A549 (cell line): ENCODE measurements at regions not wholly inside any gene's neighbourhood (a gene's known extent, or its start where the extent isn't known, plus 50 kb on each side); places are given as distances from the start of the nearest gene placed in this dataset.

ENCODE experiments used
- ATAC-seq, 2 experiments: fragments of 200-7000 bp in 1 of 2; fragments of >200 bp in 1 of 2; cut with Nextera tagmentation in 1 of 2; cut with Tn5 transposase in 1 of 2; 3 replicates each; pipeline versions ENCODE4 v1.8.0 to v1.9.1; 2018 to 2020; ENCODE audit warnings: mild to moderate bottlenecking in 1 of 2, moderate library complexity in 1 of 2
- CTCF ChIA-PET: fragments of 300-600 bp; sonication (Branson Sonifier 250); formaldehyde crosslinking; extraction: SDS; loops from one replicate; lab custom pipeline; 2021; ENCODE audit warnings: antibody characterized with exemption, inconsistent platforms; lab: Yijun Ruan, JAX
- POLR2A ChIA-PET: fragments of 350-600 bp; formaldehyde crosslinking; extraction: SDS; loops from one replicate; lab custom pipeline; 2021; ENCODE audit warnings: antibody characterized with exemption, inconsistent platforms; lab: Yijun Ruan, JAX
- DNase-seq, 2 experiments: peaks; one replicate each; pipeline versions ENCODE4 v3.0.0 to v3.0.0-alpha.2; 2011 to 2016; ENCODE audit warnings: low read depth in 1 of 2, low spot score in 1 of 2
- FAIRE-seq: peaks from 2 replicates; lab custom pipeline; 2011; peaks lifted over from hg19 to GRCh38; lab: Jason Lieb, UNC
- H3K27ac ChIP-seq, 2 experiments: fragments of >200 bp; sonication (Bioruptor Twin); formaldehyde crosslinking; 3 replicates each; pipeline ENCODE4 v1.5.1; 2016 to 2017
- H3K4me1 ChIP-seq: fragments of >200 bp; sonication (Bioruptor Twin); formaldehyde crosslinking; 3 replicates; pipeline ENCODE4 v1.6.1; 2016
- H3K4me2 ChIP-seq: fragments of >200 bp; sonication (Bioruptor Twin); formaldehyde crosslinking; 3 replicates; pipeline ENCODE4 v1.6.1; 2016
- H3K4me3 ChIP-seq: fragments of >200 bp; sonication (Bioruptor Twin); formaldehyde crosslinking; 3 replicates; pipeline ENCODE4 v1.5.1; 2016
- H3K9me3 ChIP-seq: fragments of >200 bp; sonication (Bioruptor Twin); formaldehyde crosslinking; 3 replicates; pipeline ENCODE4 v1.6.1; 2016
- BCL3 ChIP-seq: fragments of >200 bp; sonication (Bioruptor Twin); formaldehyde crosslinking; IDR thresholded peaks from 3 replicates; pipeline ENCODE4 v1.6.1; 2016
- CEBPB ChIP-seq, 2 experiments: fragments of >200 bp in 1 of 2; sonication (Bioruptor Twin) in 1 of 2; formaldehyde crosslinking in 1 of 2; IDR thresholded peaks; 2 replicates each; pipeline ENCODE4 v1.6.1; 2012 to 2016
- CHD2 ChIP-seq: fragments of 150-350 bp; IDR thresholded peaks from 2 replicates; pipeline ENCODE4 v1.6.1; 2014; ENCODE audit warnings: low read length; ENCODE audit not compliant: partially characterized antibody
- CHD4 ChIP-seq: fragments of 200-600 bp; sonication (generic); IDR thresholded peaks from 2 replicates; pipeline ENCODE4 v1.6.1; 2016; ENCODE audit warnings: antibody characterized with exemption, mild to moderate bottlenecking, borderline replicate concordance
- E2F6 ChIP-seq: IDR thresholded peaks from 2 replicates; pipeline ENCODE4 v1.6.1; 2012; ENCODE audit warnings: low read depth, borderline replicate concordance
- EHF ChIP-seq: fragments of 250-450 bp; sonication (Bioruptor Pico); IDR thresholded peaks from 2 replicates; pipeline ENCODE4 v1.5.0; 2020; ENCODE audit warnings: mild to moderate bottlenecking
- EP300 ChIP-seq, 2 experiments: fragments of >200 bp; sonication (Bioruptor Twin); formaldehyde crosslinking; IDR thresholded peaks; 2 replicates in 1 of 2; 3 replicates in 1 of 2; pipeline ENCODE4 v1.6.1; 2016 to 2017
- ESRRA ChIP-seq: fragments of 150-350 bp; IDR thresholded peaks from 2 replicates; pipeline ENCODE4 v1.6.1; 2014; ENCODE audit warnings: mild to moderate bottlenecking, low read length, borderline replicate concordance
- FOSL2 ChIP-seq, 2 experiments: fragments of 450-650 bp in 1 of 2; fragments of >200 bp in 1 of 2; sonication (Bioruptor Twin) in 1 of 2; formaldehyde crosslinking; IDR thresholded peaks; 2 replicates each; pipeline versions ENCODE4 v1.5.0 to v1.6.1; 2016 to 2020; ENCODE audit warnings: mild to moderate bottlenecking in 1 of 2, moderate library complexity in 1 of 2
- FOXS1 ChIP-seq: fragments of 250-450 bp; sonication (Bioruptor Pico); IDR thresholded peaks from 2 replicates; pipeline ENCODE4 v1.5.0; 2020; ENCODE audit warnings: mild to moderate bottlenecking, moderate library complexity
- HDAC2 ChIP-seq: fragments of 200-600 bp; sonication (generic); IDR thresholded peaks from 2 replicates; pipeline ENCODE4 v1.6.1; 2016
- HOXB5 ChIP-seq: fragments of 250-450 bp; sonication (Bioruptor Pico); IDR thresholded peaks from 2 replicates; pipeline ENCODE4 v1.5.0; 2020; ENCODE audit warnings: mild to moderate bottlenecking, moderate library complexity
- KDM5A ChIP-seq: fragments of 200-600 bp; sonication (generic); IDR thresholded peaks from 2 replicates; pipeline ENCODE4 v1.6.1; 2016; ENCODE audit warnings: antibody characterized with exemption, mild to moderate bottlenecking
- MAFK ChIP-seq: fragments of 450-650 bp; IDR thresholded peaks from 2 replicates; pipeline ENCODE4 v1.6.1; 2014; ENCODE audit not compliant: partially characterized antibody
- NFE2L2 ChIP-seq: fragments of 150-350 bp; conservative IDR thresholded peaks from 2 replicates; pipeline ENCODE4 v1.6.1; 2014; ENCODE audit warnings: low read length
- RAD21 ChIP-seq, 2 experiments: fragments of >200 bp in 1 of 2; sonication (Bioruptor Twin) in 1 of 2; formaldehyde crosslinking in 1 of 2; IDR thresholded peaks in 1 of 2; conservative IDR thresholded peaks in 1 of 2; 2 replicates in 1 of 2; 3 replicates in 1 of 2; pipeline ENCODE4 v1.6.1; 2012 to 2018; ENCODE audit warnings: inconsistent platforms in 1 of 2
- RARB ChIP-seq: fragments of 250-450 bp; sonication (Bioruptor Pico); IDR thresholded peaks from 2 replicates; pipeline ENCODE4 v1.8.0; 2021; ENCODE audit warnings: mild to moderate bottlenecking, moderate library complexity
- RFX5 ChIP-seq: fragments of 450-650 bp; IDR thresholded peaks from 2 replicates; pipeline ENCODE4 v1.7.1; 2014; ENCODE audit warnings: antibody characterized with exemption, mild to moderate bottlenecking, moderate library complexity
- SMC3 ChIP-seq: fragments of >200 bp; sonication (Bioruptor Twin); formaldehyde crosslinking; IDR thresholded peaks from 3 replicates; pipeline ENCODE4 v1.6.1; 2018; ENCODE audit warnings: inconsistent platforms
- TP53 ChIP-seq: fragments of 250-450 bp; sonication (Bioruptor Pico); IDR thresholded peaks from 2 replicates; pipeline ENCODE4 v1.5.0; 2021; ENCODE audit warnings: mild to moderate bottlenecking, moderate library complexity
- USF2 ChIP-seq: fragments of 450-650 bp; IDR thresholded peaks from 2 replicates; pipeline ENCODE4 v1.6.1; 2014; ENCODE audit warnings: antibody characterized with exemption
- ZFP36 ChIP-seq: fragments of 450-650 bp; IDR thresholded peaks from 2 replicates; pipeline ENCODE4 v1.6.1; 2014; ENCODE audit warnings: borderline replicate concordance; ENCODE audit not compliant: partially characterized antibody
- ZSCAN20 ChIP-seq: fragments of 250-450 bp; sonication (Bioruptor Pico); IDR thresholded peaks from 2 replicates; pipeline ENCODE4 v1.8.0; 2022; ENCODE audit warnings: mild to moderate bottlenecking, moderate library complexity
- WGBS: methylation state at CpG from one replicate; pipeline ENCODE4 v1.1.6; 2017; ENCODE audit errors: missing lambda C conversion rate; 5-methylcytosine and 5-hydroxymethylcytosine counted together
- TF ChIP-seq, protein P1 (sequence below): IDR thresholded peaks from 2 replicates; pipeline ENCODE4 v1.6.1; 2012

DNA sequence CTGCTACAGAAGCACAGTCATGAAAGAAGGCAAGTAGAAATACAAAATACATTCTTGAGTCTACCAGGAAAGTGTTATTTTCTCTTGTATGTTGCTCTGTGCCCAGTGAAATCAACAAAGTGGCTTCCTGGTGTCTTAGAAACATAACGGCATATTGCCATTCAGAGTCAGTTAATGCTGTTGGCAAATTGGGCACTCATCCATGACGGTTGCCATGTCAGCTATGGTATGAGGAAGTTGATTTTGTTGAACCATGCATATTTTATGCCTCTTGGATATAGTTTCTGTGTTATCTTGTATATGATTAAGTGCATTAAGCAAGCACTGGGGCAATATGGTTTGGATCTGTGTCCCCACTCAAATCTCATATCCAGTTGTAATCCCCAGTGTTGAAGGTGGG lies 153.1 kb upstream of the CXADR start:
- TF ChIP-seq SMC3: no peak
- TF ChIP-seq NFE2L2: no peak
- TF ChIP-seq RFX5: no peak
- TF ChIP-seq FOXS1: no peak
- TF ChIP-seq ESRRA: no peak
- no peak for TF ChIP-seq E2F6
- TF ChIP-seq CHD4: no peak
- no peak for TF ChIP-seq HOXB5 (CRISPR knock-in tag)
- TF ChIP-seq USF2: no peak
- no peak for TF ChIP-seq CEBPB (IDR thresholded peaks at IDR 0.05)
- DNase-seq: no peak
- Histone ChIP-seq H3K27ac (no peak overlapping the region), H3K9me3 (no peaks in the 10 kb centered on the region), H3K4me1 (no peaks in the 10 kb centered on the region), H3K4me3 (no peak overlapping the region), H3K4me2 (no peak overlapping the region)
- no peak for FAIRE-seq
- no peak for ATAC-seq
- CTCF ChIA-PET: no interaction called here
- POLR2A ChIA-PET: no interaction called here
- WGBS: 32% methylated on average over 2 of the region's 2 CpGs

- DNase-seq (no peak), FAIRE-seq (no peak), ATAC-seq (no peak)
- Histone ChIP-seq H3K4me3 (no peak overlapping the region), H3K4me2 (no peak overlapping the region), H3K27ac (no peak overlapping the region), H3K4me1 (no peaks in the 10 kb centered on the region), H3K9me3 (no peaks in the 10 kb centered on the region)
- 13% methylated on average over 3 of the region's 3 CpGs for WGBS
- ChIA-PET POLR2A (no interaction called here), CTCF (no interaction called here)
- TF ChIP-seq BCL3 (no peak), TP53 (CRISPR knock-in tag) (no peak), CHD2 (no peak), FOSL2 (IDR thresholded peaks at IDR 0.05) (no peak), FOSL2 (CRISPR knock-in tag; IDR thresholded peaks at IDR 0.05) (no peak), RAD21 (conservative IDR thresholded peaks at IDR 0.05 in 1 of 2, IDR thresholded peaks at IDR 0.05 in 1 of 2) (no peak), HDAC2 (no peak), ZFP36 (no peak), RARB (CRISPR knock-in tag) (no peak), EP300 (IDR thresholded peaks at IDR 0.05) (no peak), ZSCAN20 (CRISPR knock-in tag) (no peak), CEBPB (IDR thresholded peaks at IDR 0.05) (no peak), HOXB5 (CRISPR knock-in tag) (no peak), RFX5 (no peak), MAFK (no peak), NFE2L2 (no peak), KDM5A (no peak), EHF (CRISPR knock-in tag) (no peak)
- TF ChIP-seq, protein P1, sequence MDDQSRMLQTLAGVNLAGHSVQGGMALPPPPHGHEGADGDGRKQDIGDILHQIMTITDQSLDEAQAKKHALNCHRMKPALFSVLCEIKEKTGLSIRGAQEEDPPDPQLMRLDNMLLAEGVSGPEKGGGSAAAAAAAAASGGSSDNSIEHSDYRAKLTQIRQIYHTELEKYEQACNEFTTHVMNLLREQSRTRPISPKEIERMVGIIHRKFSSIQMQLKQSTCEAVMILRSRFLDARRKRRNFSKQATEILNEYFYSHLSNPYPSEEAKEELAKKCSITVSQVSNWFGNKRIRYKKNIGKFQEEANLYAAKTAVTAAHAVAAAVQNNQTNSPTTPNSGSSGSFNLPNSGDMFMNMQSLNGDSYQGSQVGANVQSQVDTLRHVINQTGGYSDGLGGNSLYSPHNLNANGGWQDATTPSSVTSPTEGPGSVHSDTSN: no peak
These were observed 144.0 kb upstream of the CXADR start for GRCh38 chr21:17368748-17369363.
